ENCODE measurements at regions not wholly inside any gene's neighbourhood (a gene's known extent, or its start where the extent isn't known, plus 50 kb on each side); places are given as distances from the start of the nearest gene placed in this dataset.
A peak's percentile ranks its signal among the peaks of the same experiment; 100 is the strongest.

DNA sequence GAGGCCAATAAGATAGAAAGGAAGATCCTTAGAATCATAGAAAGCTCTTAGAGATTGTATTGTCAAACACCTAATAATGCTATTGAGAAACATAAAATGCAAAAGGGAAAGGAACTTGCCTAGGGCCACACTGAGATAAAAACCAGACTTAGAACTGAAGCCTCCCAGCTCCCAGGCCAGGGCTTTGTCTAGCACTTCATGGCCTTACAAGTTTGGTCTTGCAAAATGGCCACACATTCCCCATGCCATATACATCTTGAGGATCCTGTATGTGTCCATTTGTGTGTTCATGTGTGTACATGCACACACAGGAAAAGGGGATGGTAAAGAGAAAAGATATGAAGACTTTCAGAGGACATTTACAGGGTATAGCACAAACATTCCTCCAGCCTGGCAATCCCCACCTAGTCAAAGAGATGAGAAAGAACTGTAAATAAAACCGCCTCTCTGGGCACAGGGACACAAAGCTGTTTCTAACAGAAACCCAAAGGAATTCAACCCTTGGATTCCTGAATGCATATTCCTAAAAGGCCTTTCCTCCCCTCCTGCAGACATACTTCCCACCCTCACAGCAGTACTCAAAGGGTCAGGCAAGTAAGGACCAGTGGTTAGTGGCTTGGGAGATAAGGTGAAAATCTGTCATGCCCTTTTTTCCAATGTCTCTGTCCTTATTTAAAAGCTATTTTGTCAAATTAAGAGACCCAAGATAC lies 99.7 kb upstream of the KLHL29 start:
- DNase-seq, result peak; percentile 59
- no peak overlapping the region for H3K4me3 ChIP-seq (ENCODE audit: low read length)
- H3K23ac ChIP-seq (ENCODE audit: low read length), result no peak overlapping the region
- H3K18ac ChIP-seq (ENCODE audit: low read length), result peak overlapping the region; percentile 26
- H3K79me1 ChIP-seq (ENCODE audit: low read length), result no peaks in the 10 kb centered on the region
- H2BK5ac ChIP-seq (ENCODE audit: low read length), result peak overlapping the region; percentile 76
- no peak overlapping the region for H2BK15ac ChIP-seq (replicated peaks; ENCODE audit: low read depth)
- H3K4me1 ChIP-seq (ENCODE audit: control insufficient read depth, low read depth, low read length), result peaks cover 16% of the 10 kb centered on the region
- peak overlapping the region; percentile 68 for H2BK120ac ChIP-seq (ENCODE audit: low read depth, low read length)
- H3K79me2 ChIP-seq (ENCODE audit: control insufficient read depth, insufficient read depth, low read length), result no peaks in the 10 kb centered on the region
- no CpG with 5 or more reads among the region's 1 CpG for WGBS (ENCODE audit: extremely low coverage, insufficient coverage, low lambda C conversion rate)
- no peaks in the 10 kb centered on the region for H3K36me3 ChIP-seq (ENCODE audit: control insufficient read depth, insufficient read depth, low read length)
- H3K27ac ChIP-seq (ENCODE audit: low read depth, low read length), result peak overlapping the region; percentile 79
- H3K27me3 ChIP-seq (ENCODE audit: insufficient read depth, low read length, poor library complexity), result no peaks in the 10 kb centered on the region
- no peak overlapping the region for H2AK5ac ChIP-seq (ENCODE audit: low read length)
- no peak overlapping the region for H3K4ac ChIP-seq (ENCODE audit: low read depth, low read length)
- no peak overlapping the region for H3K4me2 ChIP-seq (ENCODE audit: low read length)
- no peak overlapping the region for H4K8ac ChIP-seq (ENCODE audit: low read depth, low read length)
- H3K9ac ChIP-seq (ENCODE audit: low read length), result no peak overlapping the region
- no peak overlapping the region for H4K5ac ChIP-seq (ENCODE audit: low read length)
- H3K56ac ChIP-seq (ENCODE audit: low read length), result peak overlapping the region; percentile 76

GRCh38 chr2:23286031-23286757 lies 98.8 kb upstream of the KLHL29 start:
- Histone ChIP-seq H2BK120ac (ENCODE audit: low read depth, low read length) (peak overlapping the region; percentile 86), H3K27ac (ENCODE audit: low read depth, low read length) (peak overlapping the region; percentile 42), H3K36me3 (ENCODE audit: control insufficient read depth, insufficient read depth, low read length) (no peaks in the 10 kb centered on the region), H3K18ac (ENCODE audit: low read length) (peak overlapping the region; percentile 76), H2BK15ac (replicated peaks; ENCODE audit: low read depth) (no peak overlapping the region), H3K79me1 (ENCODE audit: low read length) (no peaks in the 10 kb centered on the region), H3K79me2 (ENCODE audit: control insufficient read depth, insufficient read depth, low read length) (no peaks in the 10 kb centered on the region), H2AK5ac (ENCODE audit: low read length) (peak overlapping the region; percentile 20), H2BK5ac (ENCODE audit: low read length) (peak overlapping the region; percentile 68), H3K4me1 (ENCODE audit: control insufficient read depth, low read depth, low read length) (peaks cover 16% of the 10 kb centered on the region), H3K23ac (ENCODE audit: low read length) (no peak overlapping the region), H3K56ac (ENCODE audit: low read length) (peak overlapping the region; percentile 40), H3K27me3 (ENCODE audit: insufficient read depth, low read length, poor library complexity) (no peaks in the 10 kb centered on the region), H4K5ac (ENCODE audit: low read length) (no peak overlapping the region), H3K9ac (ENCODE audit: low read length) (no peak overlapping the region), H3K4me3 (ENCODE audit: low read length) (no peak overlapping the region), H3K4ac (ENCODE audit: low read depth, low read length) (no peak overlapping the region), H4K8ac (ENCODE audit: low read depth, low read length) (no peak overlapping the region), H3K4me2 (ENCODE audit: low read length) (no peak overlapping the region)
- DNase-seq, result peak; percentile 71
- WGBS (ENCODE audit: extremely low coverage, insufficient coverage, low lambda C conversion rate), result no CpG with 5 or more reads among the region's 6 CpGs

DNA sequence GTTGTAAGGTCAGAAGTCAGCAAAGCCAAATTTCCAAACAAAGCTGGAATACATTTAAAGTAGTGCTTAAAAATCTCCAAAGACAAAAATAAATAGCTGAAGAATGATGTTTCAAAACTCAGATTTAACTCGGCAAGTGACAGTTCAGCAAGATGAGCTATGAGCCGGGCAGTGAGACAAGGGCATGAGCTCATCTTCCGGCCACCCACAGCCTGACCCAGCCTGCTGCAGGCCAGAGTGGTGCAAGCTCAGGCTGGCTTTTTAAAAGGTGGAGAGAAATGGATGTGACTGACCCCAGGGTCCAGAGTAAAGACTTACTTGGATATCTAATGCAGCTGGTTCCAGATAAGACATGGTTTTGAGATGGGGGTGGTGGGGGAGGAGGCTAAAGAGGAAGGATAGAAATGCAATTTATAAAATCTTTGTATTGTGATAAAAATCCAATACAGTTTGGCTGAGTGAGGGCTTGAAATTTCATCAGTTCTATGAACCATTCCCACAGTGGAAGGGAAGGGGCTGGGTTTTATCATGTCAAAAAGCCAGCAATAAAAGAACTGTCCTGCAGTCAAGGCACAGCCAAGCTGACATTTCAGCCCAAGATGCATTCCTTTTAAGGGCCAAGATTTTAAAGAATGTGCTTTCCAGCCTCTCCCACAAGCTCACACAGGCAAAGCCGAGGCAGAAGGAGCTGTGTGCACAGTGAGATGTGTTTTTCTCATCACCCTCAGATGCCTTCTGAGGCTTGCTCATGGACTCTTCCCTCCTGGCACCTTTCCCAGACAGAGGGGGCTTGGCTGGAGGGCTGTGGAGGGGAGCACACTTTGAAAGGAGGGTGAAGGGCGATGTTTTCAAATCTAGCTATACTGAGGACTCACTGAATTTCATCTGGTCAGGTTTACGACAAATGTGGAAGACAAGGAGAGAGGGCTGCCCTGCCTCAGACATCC lies 97.9 kb upstream of the KLHL29 start:
- Histone ChIP-seq H3K4ac (ENCODE audit: low read depth, low read length) (no peak overlapping the region), H2BK120ac (ENCODE audit: low read depth, low read length) (no peak overlapping the region), H4K5ac (ENCODE audit: low read length) (no peak overlapping the region), H3K4me3 (ENCODE audit: low read length) (no peak overlapping the region), H3K79me2 (ENCODE audit: control insufficient read depth, insufficient read depth, low read length) (no peaks in the 10 kb centered on the region), H3K27me3 (ENCODE audit: insufficient read depth, low read length, poor library complexity) (no peaks in the 10 kb centered on the region), H4K8ac (ENCODE audit: low read depth, low read length) (no peak overlapping the region), H3K27ac (ENCODE audit: low read depth, low read length) (no peak overlapping the region), H3K23ac (ENCODE audit: low read length) (no peak overlapping the region), H2AK5ac (ENCODE audit: low read length) (no peak overlapping the region), H2BK5ac (ENCODE audit: low read length) (peak overlapping the region; percentile 68), H3K4me1 (ENCODE audit: control insufficient read depth, low read depth, low read length) (peaks cover 16% of the 10 kb centered on the region), H3K9ac (ENCODE audit: low read length) (no peak overlapping the region), H3K36me3 (ENCODE audit: control insufficient read depth, insufficient read depth, low read length) (no peaks in the 10 kb centered on the region), H2BK15ac (replicated peaks; ENCODE audit: low read depth) (no peak overlapping the region), H3K79me1 (ENCODE audit: low read length) (no peaks in the 10 kb centered on the region), H3K4me2 (ENCODE audit: low read length) (no peak overlapping the region), H3K56ac (ENCODE audit: low read length) (peak overlapping the region; percentile 51), H3K18ac (ENCODE audit: low read length) (peak overlapping the region; percentile 69)
- peak; percentile 68 for DNase-seq
- no CpG with 5 or more reads among the region's 6 CpGs for WGBS (ENCODE audit: extremely low coverage, insufficient coverage, low lambda C conversion rate)

DNA sequence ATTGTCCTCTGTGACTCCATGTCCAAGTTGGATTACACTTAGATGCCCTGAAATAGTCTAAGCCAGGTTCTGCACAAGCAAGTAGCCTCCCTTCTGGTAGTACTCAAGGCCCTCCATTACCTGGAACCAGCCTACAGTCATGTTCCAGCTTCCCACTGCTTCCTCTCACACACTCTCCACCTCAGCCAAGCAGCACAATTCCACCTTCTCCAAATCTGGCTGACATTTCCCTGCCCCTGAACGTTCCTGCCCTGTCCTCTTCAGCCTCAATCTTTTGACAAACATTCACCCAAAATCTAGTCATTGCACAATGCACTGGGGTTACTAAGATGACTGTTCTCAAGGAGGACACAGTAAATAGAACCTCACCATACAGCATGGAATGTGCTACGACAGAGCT lies 95.3 kb upstream of the KLHL29 start:
- Histone ChIP-seq H3K18ac (ENCODE audit: low read length) (no peak overlapping the region), H3K79me1 (ENCODE audit: low read length) (no peaks in the 10 kb centered on the region), H3K4me2 (ENCODE audit: low read length) (no peak overlapping the region), H2BK15ac (replicated peaks; ENCODE audit: low read depth) (no peak overlapping the region), H3K23ac (ENCODE audit: low read length) (no peak overlapping the region), H4K5ac (ENCODE audit: low read length) (no peak overlapping the region), H3K36me3 (ENCODE audit: control insufficient read depth, insufficient read depth, low read length) (no peaks in the 10 kb centered on the region), H3K4me3 (ENCODE audit: low read length) (no peak overlapping the region), H3K79me2 (ENCODE audit: control insufficient read depth, insufficient read depth, low read length) (no peaks in the 10 kb centered on the region), H3K56ac (ENCODE audit: low read length) (no peak overlapping the region), H2AK5ac (ENCODE audit: low read length) (no peak overlapping the region), H3K27me3 (ENCODE audit: insufficient read depth, low read length, poor library complexity) (no peaks in the 10 kb centered on the region), H2BK5ac (ENCODE audit: low read length) (no peak overlapping the region), H3K9ac (ENCODE audit: low read length) (no peak overlapping the region), H3K27ac (ENCODE audit: low read depth, low read length) (no peak overlapping the region), H3K4ac (ENCODE audit: low read depth, low read length) (peak overlapping the region; percentile 43), H2BK120ac (ENCODE audit: low read depth, low read length) (no peak overlapping the region), H4K8ac (ENCODE audit: low read depth, low read length) (no peak overlapping the region), H3K4me1 (ENCODE audit: control insufficient read depth, low read depth, low read length) (peaks cover 16% of the 10 kb centered on the region)
- WGBS (ENCODE audit: extremely low coverage, insufficient coverage, low lambda C conversion rate), result no CpG with 5 or more reads among the region's 2 CpGs
- DNase-seq, result no peak

- no peak overlapping the region for H2BK15ac ChIP-seq (replicated peaks; ENCODE audit: low read depth)
- no peaks in the 10 kb centered on the region for H3K27me3 ChIP-seq (ENCODE audit: insufficient read depth, low read length, poor library complexity)
- H3K9ac ChIP-seq (ENCODE audit: low read length), result no peak overlapping the region
- H3K36me3 ChIP-seq (ENCODE audit: control insufficient read depth, insufficient read depth, low read length), result no peaks in the 10 kb centered on the region
- WGBS (ENCODE audit: extremely low coverage, insufficient coverage, low lambda C conversion rate), result no CpG with 5 or more reads among the region's 2 CpGs
- H3K79me1 ChIP-seq (ENCODE audit: low read length), result no peaks in the 10 kb centered on the region
- no peak overlapping the region for H2BK5ac ChIP-seq (ENCODE audit: low read length)
- peaks cover 7% of the 10 kb centered on the region for H3K4me1 ChIP-seq (ENCODE audit: control insufficient read depth, low read depth, low read length)
- H3K27ac ChIP-seq (ENCODE audit: low read depth, low read length), result no peak overlapping the region
- H3K18ac ChIP-seq (ENCODE audit: low read length), result no peak overlapping the region
- H3K4me2 ChIP-seq (ENCODE audit: low read length), result no peak overlapping the region
- no peak overlapping the region for H4K5ac ChIP-seq (ENCODE audit: low read length)
- no peak overlapping the region for H2BK120ac ChIP-seq (ENCODE audit: low read depth, low read length)
- no peak overlapping the region for H3K4ac ChIP-seq (ENCODE audit: low read depth, low read length)
- no peak overlapping the region for H3K23ac ChIP-seq (ENCODE audit: low read length)
- H3K4me3 ChIP-seq (ENCODE audit: low read length), result no peak overlapping the region
- no peak for DNase-seq
- H4K8ac ChIP-seq (ENCODE audit: low read depth, low read length), result no peak overlapping the region
- no peak overlapping the region for H2AK5ac ChIP-seq (ENCODE audit: low read length)
- no peak overlapping the region for H3K56ac ChIP-seq (ENCODE audit: low read length)
- H3K79me2 ChIP-seq (ENCODE audit: control insufficient read depth, insufficient read depth, low read length), result no peaks in the 10 kb centered on the region
These were observed 93.7 kb upstream of the KLHL29 start for GRCh38 chr2:23291239-23291638.
